Hindlimb muscle (tissue), 1 donor: ENCODE measurements at regions not wholly inside any gene's neighbourhood (a gene's known extent, or its start where the extent isn't known, plus 50 kb on each side); places are given as distances from the start of the nearest gene placed in this dataset.
"Not testable (repeated sequence)": the region's sequence is repeated elsewhere in the genome, so short reads cannot be mapped to it uniquely, and the experiment has no call there.

Experiments
- DNase-seq: peaks from one replicate; pipeline ENCODE4 v3.0.0-alpha.2; 2013

GRCh38 chr6:150299873-150300485 is 68.8 kb upstream of the IYD start:
- DNase-seq: peak; percentile 42

DNA sequence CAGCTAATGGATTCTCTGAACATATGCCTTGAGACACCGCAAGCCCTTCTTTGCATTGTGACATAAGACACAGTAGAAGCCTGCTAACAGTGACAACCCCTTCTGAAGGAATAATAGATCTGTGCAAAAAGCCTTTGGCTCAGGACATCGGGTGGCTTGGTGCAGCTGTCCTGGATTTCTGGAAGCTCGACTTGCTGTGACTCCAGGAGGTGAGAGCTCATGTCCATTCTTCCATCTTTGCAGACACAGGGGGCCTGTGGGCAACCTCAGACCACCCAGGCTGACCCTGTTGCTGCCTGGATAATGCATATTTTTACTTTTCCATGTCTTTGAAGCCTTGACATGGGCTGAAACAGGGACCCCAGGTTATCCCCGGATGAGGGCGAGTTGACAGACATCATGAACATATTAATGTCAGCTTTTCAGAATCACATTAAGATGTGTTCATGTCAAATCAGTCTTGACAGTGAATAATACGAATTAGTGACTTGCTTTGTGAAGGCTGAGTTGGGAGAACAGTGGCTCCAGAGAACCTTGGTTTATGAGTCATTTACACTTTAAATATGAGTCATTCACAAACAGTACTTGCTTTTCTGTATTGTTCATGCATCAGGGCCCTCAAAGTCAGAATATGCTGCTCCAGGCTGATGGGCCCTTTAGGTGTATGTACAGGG is 66.8 kb upstream of the IYD start:
- DNase-seq: no peak

DNA sequence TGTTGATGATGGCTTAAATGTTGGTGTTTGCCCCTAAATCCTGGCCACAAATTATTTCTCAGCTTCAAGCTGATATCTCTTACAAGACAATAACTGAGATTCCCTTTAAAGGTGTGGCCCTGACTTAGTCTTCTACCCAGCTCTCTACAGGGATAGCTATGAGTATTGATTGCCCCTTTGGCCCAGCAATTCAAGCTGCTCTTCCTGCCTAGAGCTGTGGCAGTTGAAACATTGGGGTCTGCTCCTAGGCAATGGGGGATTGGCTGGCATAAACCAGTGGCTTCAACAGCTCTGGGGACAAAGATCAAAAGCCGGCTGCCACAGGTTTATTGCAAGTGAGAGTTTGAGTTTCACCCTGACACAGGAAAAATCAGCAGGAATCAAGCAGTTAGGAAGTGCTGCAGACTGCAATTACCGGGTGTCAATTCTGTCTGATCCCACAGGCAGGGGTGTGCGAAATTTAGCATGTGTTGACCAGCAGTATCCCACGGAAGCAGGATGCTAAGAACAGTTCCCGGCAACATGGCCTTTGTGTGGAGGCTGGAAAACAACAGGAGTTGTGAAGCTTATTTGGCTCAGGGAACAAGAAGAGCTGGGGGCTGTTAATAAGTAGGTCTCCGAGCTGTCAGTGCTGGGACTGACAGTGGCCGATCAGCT is 66.2 kb upstream of the IYD start:
- no peak for DNase-seq

DNA sequence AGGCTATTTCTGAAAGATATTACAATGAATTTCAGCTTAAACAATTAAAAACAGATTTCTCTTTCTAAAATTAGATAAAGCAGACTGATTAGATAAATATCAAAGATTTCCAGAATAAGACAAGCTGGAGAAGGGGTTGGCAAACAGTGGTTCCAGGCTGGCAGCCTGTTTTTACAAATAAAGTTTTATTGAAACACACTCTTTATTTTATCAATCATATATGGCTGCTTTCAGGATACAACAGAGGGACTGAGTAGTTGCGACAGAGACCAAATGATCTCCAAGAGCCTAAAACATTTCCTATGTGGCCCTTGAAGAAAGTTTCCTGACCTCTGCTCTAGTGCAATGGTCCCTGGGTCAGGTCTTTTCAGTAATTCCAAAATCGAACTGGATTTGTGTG is 65.6 kb upstream of the IYD start:
- DNase-seq: no peak

GRCh38 chr6:150304429-150304828 is 64.4 kb upstream of the IYD start:
- no peak for DNase-seq

DNA sequence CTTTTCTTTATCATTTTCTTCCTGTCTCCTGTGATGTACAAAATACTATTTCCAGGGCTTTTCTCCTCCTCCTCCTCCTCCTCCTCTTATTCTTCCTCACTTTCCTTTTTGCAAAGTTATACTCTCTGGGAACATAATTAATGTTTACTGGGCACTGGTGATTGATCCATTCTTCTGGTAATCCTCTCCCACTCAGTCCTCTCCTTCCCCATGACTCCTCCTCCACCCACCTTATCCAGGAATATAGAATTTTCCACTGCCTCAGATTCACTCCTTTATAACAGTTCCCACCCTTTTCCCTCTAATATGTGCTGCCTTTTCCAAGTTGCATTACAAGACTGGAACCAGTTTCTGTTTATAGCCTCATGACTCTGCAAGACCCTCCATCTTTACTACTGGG is 62.5 kb upstream of the IYD start:
- no peak for DNase-seq

DNA sequence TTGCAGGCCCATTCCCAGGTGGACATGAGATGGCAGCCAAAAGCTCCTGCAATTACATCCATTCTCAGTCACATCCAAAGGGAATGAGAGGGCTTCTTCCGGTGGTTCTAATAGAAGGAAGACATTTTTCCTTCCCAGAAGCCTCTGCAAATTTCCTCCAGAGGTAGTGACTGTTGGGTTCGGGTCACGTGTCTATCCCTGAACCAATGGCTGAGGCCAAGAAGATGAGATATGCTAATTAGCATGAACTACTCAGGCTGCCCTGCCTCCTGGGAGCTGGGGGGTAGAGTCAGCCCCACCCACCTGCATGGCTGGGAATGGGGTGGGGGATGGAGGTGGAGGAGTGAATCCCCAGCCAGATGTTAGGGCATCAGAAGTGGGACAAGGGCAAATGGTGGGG is 61.3 kb upstream of the IYD start:
- no peak for DNase-seq

GRCh38 chr6:150308812-150309645 is 59.8 kb upstream of the IYD start:
- no peak for DNase-seq

- no peak for DNase-seq
Measured at GRCh38 chr6:150310539-150310938, 58.3 kb upstream of the IYD start.

DNA sequence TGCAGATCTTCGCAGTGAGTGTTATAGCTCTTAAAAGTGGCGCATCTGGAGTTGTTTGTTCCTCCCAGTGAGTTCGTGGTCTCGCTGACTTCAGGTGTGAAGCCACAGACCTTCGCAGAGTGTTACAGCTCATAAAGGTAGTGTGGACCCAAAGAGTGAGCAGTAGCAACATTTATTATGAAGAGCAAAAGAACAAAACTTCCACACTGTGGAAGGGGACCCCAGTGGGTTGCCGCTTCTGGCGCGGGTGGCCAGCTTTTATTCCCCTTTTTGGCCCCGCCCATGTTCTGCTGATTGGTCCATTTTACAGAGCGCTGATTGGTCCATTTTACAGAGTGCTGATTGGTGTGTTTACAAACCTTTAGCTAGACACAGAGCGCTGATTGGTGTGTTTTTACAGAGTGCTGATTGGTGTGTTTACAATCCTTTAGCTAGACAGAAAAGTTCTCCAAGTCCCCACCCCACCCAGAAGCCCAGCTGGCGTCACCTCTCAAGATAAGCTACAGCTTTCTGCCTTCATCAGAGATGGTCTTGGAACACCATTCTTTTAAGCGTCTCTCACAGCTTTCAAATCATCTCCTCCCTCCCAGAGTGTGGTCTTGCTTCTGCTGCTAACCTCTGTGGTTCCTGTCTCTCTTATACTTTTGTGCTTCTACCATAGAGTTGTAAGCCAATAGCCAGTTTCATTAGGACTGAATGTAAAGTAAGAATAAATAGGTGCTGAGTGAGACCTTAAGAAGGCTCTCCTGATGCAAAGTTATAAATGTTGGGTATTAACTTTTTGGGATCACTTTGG is 57.5 kb upstream of the IYD start:
- DNase-seq: not testable (repeated sequence)

- DNase-seq: no peak
Measured at GRCh38 chr6:150312395-150312794, 56.4 kb upstream of the IYD start.

DNA sequence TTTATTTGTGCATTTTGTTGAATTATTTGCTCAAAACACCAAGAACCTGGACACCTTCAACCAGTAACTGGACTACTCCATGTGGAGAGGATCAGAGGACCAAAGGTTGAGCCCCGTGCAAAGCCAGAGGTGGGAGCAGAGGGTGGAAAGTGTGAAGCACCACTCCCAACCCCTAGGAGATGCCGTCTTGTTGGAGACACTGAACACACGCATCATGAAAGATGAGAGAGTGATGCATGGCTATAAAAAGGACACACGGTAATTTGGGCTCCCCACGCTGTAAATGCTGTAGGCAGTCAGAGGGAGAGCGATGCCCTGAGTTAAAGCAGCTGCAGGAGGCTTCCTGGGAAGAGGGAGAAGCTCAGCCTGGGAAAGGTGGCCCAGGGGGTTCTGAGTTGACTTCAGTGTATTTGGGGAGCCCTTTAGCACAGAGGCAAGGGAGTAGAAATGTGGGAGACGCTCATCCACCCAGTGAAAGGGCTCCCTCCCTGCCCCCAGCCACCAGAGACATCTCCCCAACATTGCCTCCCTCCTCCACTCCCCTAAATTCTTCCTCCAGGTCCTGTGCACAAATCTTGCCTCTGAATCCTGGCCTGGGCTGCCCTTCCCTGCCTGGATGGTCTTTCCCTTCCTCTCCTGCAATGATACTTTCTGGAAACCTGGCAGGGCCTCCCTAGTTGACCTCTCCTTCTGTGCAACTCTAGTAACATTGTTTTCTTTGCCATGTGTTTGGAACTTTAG is 55.8 kb upstream of the IYD start:
- no peak for DNase-seq

DNA sequence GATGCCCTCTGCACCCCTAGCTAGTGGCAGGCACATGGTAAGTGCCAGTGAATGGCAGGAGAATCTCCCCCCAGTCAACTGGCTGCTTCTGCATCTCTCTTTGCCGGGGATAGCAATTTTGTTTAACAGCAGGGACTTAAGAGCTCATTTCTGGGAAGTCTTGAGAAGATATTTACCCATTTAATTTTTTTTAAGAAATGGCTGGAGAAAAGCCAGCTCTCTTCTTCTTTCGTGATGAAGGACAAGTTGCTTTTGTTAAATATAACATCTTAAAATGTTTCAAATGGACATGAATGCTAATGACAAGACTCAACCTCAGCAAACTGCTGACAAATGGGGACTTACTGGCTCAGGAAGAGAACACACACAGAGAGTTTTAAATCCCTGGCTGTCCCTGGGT is 55.0 kb upstream of the IYD start:
- no peak for DNase-seq

- DNase-seq: peak; percentile 39
Measured at GRCh38 chr6:150314230-150315188, 54.3 kb upstream of the IYD start.

GRCh38 chr6:150315626-150316025 is 53.2 kb upstream of the IYD start:
- no peak for DNase-seq

GRCh38 chr6:150316936-150317335 is 51.9 kb upstream of the IYD start:
- DNase-seq: no peak
